Testis (tissue), 2 donors: ENCODE measurements at regions not wholly inside any gene's neighbourhood (a gene's known extent, or its start where the extent isn't known, plus 50 kb on each side); places are given as distances from the start of the nearest gene placed in this dataset.
A peak's percentile ranks its signal among the peaks of the same experiment; 100 is the strongest.

Source experiments
- DNase-seq: peaks from one replicate; pipeline ENCODE4 v3.0.0-alpha.2; 2019
- H3K27ac ChIP-seq, 2 donors: fragments of 200-600 bp; sonication (generic); one replicate each; pipeline ENCODE4 v1.5.1; 2019
- H3K27me3 ChIP-seq: fragments of 200-600 bp; sonication (generic); one replicate; pipeline ENCODE4 v1.5.1; 2019
- H3K36me3 ChIP-seq: fragments of 200-600 bp; sonication (generic); one replicate; pipeline ENCODE4 v1.5.1; 2017; ENCODE audit warnings: low read depth; ENCODE audit errors: missing control alignments
- H3K4me1 ChIP-seq: fragments of 200-600 bp; sonication (generic); one replicate; pipeline ENCODE4 v1.5.1; 2019
- H3K4me3 ChIP-seq, 2 donors: fragments of 200-600 bp; sonication (generic); one replicate each; pipeline ENCODE4 v1.5.1; 2017 to 2019
- H3K9me3 ChIP-seq: fragments of 200-600 bp; sonication (generic); one replicate; pipeline ENCODE4 v1.5.1; 2017
- CTCF ChIP-seq, 3 experiments: fragments of 450-650 bp in 2 of 3; fragments of 200-600 bp in 1 of 3; sonication (generic) in 1 of 3; IDR thresholded peaks; one replicate each; pipeline ENCODE4 v1.5.1; 2016 to 2019; ENCODE audit warnings: antibody characterized with exemption in 3 of 3, mild to moderate bottlenecking in 2 of 3, moderate library complexity in 1 of 3
- POLR2A ChIP-seq: fragments of 450-650 bp; IDR thresholded peaks from one replicate; pipeline ENCODE4 v1.6.1; 2017; ENCODE audit warnings: antibody characterized with exemption, mild to moderate bottlenecking, moderate library complexity
- WGBS, 2 donors: methylation state at CpG; one replicate each; pipeline ENCODE4 v1.1.5; 2018; 5-methylcytosine and 5-hydroxymethylcytosine counted together
- intact Hi-C: fragments of 100-400 bp; cut with DNase I; formaldehyde crosslinking; loops from one replicate; pipeline ENCODE4 v1.15.1; 2023; ENCODE audit warnings: low total_unique reads

- Histone ChIP-seq H3K27ac (peak overlapping the region; percentile 46 to 55), H3K36me3 (no peaks in the 10 kb centered on the region), H3K4me1 (peaks cover 28% of the 10 kb centered on the region), H3K9me3 (no peaks in the 10 kb centered on the region), H3K4me3 (no peak overlapping the region), H3K27me3 (no peaks in the 10 kb centered on the region)
- TF ChIP-seq POLR2A: no peak
- TF ChIP-seq CTCF (IDR thresholded peaks at IDR 0.05): no peak
- intact Hi-C loops: no loop called here
- 28 to 50% methylated on average over 11 to 26 of the region's 26 CpGs for WGBS, 2 donors
- peak; percentile 49 for DNase-seq
These were observed 50.8 kb upstream of the CDR2 start for GRCh38 chr16:22425036-22425801.

GRCh38 chr16:22424161-22424937 is 49.9 kb upstream of the CDR2 start:
- intact Hi-C loops: no loop called here
- DNase-seq: peak; percentile 65
- peak overlapping the region; percentile 46 to 55 for H3K27ac ChIP-seq
- no peaks in the 10 kb centered on the region for H3K9me3 ChIP-seq
- H3K4me1 ChIP-seq: peaks cover 28% of the 10 kb centered on the region
- 41 to 47% methylated on average over 22 of the region's 22 CpGs for WGBS, 2 donors
- H3K4me3 ChIP-seq: no peak overlapping the region
- no peaks in the 10 kb centered on the region for H3K36me3 ChIP-seq
- H3K27me3 ChIP-seq: no peaks in the 10 kb centered on the region
- no peak for TF ChIP-seq POLR2A
- TF ChIP-seq CTCF (IDR thresholded peaks at IDR 0.05): no peak
